Germinal center (tissue), 1 donor: ENCODE measurements at regions not wholly inside any gene's neighbourhood (a gene's known extent, or its start where the extent isn't known, plus 50 kb on each side); places are given as distances from the start of the nearest gene placed in this dataset.
"Not testable (repeated sequence)": the region's sequence is repeated elsewhere in the genome, so short reads cannot be mapped to it uniquely, and the experiment has no call there.

Experiments
- DNase-seq: peaks from one replicate; pipeline ENCODE4 v3.0.0; 2012; ENCODE audit warnings: mixed read lengths, low spot score

DNA sequence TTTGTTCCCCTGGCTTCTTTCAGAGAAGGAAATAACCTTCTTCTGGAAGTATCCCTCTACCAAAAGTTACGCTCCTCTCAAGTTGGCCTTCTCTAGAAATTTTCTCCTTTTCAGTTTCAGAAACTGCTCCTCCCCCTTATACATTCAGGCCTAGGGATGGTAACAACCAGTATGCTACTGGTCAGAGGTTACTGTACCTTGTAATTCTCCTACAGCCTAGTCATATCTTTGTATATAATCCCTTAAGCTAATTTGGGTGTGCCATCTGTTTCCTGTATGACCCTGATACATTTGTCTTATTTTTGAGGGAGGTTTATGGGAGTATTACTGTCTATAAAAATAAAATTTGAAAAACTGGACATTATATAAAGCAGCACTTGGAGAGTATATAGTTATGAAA, 98.0 kb upstream of the NOTCH2NLA start:
- not testable (repeated sequence) for DNase-seq

DNA sequence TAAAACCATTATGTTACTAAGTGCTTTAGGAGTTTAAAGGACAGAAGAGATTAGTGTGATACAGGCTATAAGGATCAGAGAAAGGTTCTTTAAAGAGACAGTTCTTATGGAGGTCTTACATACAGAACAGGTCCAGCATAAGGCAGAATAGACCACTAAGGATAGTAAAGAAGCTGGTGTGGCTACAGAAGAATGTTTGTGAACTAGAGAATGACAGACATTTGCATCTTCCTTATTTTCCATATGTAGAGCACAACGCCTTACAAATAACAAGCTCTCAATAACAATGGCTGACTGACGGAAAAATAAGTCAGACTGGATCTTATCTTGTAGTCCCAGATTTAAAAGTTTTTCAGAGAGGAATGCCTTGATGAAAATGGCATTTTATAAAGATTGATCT, 95.6 kb upstream of the NOTCH2NLA start:
- DNase-seq: not testable (repeated sequence)

DNA sequence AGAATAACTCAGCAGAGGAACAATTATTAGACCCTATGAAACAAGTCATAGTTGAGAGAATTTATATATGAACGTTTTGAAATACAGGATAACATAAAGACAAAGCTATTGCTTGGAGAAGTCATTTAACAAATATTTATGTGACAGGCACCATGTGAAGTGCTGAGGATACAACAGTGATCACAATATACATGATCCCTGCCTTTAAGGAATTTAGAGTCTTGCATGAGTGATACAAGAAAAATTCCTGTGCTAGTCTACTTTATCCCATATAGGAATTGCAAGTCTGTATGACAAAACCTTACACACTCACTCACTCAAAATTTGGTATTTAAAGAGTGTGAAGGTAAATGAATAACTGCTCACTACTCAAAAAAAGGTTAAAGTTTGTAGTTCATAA, 94.5 kb upstream of the NOTCH2NLA start:
- not testable (repeated sequence) for DNase-seq

DNA sequence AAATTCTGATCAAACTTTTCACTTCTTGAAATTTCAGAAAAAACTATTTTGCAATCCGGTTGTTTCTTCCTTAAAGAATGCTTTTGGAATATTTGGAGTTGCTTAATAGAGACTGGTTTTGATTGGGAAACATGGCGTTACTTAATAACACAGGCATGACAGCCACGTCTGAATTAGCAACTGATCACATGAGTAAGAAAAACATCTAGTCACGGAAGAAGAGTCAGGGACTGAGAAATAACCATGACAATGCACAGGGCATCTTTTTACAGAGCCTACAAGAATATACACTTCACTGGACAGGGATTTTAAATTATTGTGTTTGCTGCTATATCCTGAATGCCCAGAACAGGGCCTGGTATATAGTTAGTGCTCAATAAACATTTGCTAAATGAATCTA, 94.1 kb upstream of the NOTCH2NLA start:
- not testable (repeated sequence) for DNase-seq

DNA sequence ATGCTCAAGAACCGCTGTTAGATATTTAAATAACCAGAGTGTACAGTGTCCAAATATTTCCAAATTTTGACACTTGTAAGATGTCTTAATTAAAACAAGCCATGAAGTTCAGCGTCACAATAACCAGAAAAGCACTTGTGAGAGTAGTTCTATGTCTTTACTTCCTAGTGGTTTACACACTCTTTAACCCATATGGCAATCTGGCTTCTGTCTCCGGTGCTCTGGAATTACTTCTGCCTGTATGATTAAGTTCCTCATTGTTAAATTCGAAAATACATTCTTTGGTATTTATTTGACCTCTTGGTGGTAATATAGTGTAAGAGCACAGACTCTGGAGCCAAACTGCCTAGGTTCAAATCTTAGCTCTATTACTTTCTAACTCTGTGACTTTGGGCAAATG, 89.9 kb upstream of the NOTCH2NLA start:
- DNase-seq: not testable (repeated sequence)

DNA sequence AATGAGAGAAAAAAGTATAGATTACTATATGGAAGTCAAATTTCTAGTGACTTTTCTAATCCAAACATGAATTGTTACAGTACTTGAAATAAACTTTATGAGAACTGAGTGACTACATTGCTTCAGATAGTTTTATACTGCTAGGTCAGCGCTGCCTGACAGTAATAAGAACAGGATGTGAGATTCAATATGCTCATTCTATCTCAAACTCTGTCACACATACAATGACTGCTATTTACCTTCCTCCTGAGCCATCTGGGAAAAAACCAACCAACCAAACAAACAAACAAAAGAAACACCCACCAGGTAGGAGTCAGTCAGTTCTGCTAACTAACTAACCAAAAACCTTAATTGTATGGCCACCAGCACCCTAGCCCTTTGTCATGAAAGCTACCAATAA, 89.0 kb upstream of the NOTCH2NLA start:
- DNase-seq: not testable (repeated sequence)

DNA sequence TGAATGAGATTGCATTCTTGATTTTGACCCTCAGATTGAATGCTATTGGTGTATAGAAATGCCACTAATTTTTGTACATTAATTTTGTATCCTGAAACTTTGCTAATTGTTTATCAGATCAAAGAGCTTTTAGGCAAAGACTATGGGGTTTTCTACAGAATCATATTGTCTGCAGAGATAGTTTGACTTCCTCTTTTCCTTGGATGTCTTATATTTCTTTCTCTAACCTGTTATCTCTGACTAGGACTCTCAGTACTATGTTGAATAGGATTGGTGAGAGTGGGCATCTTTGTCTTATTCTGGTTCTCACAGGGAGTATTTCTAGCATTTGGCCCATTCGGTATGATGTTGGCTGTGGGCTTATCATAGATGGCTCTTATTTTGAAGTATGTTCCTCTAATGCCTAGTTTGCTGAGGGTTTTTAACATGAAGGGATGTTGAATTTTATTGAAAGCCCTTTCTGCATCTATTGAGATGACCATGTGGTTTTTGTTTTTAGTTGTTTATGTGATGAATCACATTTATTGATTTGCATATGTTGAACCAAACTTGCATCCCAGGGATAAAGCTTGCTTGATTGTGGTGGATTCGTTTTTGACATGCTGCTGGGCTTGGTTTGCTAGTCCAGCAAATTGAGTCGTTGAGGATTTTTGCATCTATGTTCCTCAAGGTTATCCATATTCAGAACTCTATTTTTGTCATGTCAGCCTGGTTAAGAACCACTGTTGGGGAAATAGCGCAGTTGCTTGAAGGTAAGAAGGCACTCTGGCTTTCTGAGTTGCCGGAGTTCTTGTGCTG, 85.8 kb upstream of the NOTCH2NLA start:
- not testable (repeated sequence) for DNase-seq

DNA sequence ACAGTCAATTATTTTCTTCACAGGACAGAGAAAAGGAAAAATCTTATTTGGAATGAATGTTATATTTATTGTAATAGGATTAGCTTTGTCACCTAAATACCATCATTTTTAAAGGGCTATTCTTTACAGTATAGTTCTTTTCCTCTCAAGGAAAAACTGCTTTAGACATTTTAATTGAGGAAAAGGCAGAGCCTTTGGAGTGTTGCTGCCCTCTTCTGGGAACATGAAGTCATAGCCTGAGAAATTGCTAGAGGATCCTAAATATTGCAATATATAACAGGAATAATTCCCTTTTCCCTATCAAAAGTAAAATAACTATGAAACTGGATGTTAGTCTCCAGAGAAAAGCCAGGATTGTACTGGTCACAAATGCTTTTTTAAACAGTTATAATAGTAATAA, 81.8 kb upstream of the NOTCH2NLA start:
- DNase-seq: not testable (repeated sequence)

DNA sequence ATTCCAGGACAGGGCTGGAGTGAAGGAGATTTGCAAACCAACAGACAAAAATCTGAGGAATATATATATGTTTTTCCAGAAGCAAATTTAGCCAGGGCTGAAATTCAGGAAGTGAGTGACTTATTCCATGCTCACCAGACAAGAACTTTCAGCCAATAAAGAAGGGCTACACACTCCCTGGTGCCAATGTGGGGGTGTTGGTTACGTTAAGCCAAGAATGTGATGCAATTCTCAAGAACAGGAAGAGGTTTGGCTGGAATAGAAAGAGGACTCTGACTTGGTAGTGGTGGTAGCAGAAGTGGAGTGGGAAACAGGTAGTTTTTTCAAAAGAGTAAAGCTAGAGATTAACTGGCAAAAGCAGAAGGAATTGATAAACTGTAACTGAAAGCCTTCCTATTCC, 80.6 kb upstream of the NOTCH2NLA start:
- not testable (repeated sequence) for DNase-seq

DNA sequence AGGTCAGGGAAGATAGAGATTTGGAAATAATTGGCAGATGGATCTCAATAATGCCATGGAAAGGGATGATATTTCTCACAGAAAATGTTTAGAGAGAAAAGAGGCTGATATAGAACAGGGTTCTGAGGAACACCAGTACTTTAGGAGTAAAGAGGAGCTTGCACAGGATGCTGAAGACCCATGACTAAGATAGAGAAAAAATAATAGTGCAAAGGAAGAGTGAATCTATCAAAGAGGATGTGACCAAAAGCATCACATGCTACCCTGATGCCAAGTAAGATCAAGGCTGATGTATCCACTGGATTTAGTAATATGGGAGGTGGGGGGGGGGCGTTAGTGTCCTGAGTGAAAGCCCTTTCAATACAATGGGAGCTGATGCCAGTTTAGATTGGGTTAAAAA, 80.1 kb upstream of the NOTCH2NLA start:
- not testable (repeated sequence) for DNase-seq

DNA sequence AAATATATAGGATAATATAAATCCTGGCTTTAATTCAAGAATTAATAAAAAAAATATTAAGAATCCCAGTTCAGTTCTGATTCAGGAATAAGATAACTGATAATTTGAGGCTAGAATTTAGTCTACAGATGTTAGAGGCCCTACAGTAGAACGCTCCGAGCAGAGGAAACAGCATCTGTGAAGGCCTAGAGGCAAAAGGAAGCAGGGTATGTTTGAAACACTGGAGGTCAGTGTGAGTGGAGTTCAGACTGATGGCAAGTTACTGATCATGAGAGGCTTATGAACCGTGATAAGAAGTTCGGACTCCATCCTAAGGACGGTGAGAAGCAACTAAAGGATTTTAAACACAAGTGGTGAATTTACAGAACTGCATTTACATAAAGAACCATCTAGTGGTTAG, 79.3 kb upstream of the NOTCH2NLA start:
- DNase-seq: not testable (repeated sequence)

DNA sequence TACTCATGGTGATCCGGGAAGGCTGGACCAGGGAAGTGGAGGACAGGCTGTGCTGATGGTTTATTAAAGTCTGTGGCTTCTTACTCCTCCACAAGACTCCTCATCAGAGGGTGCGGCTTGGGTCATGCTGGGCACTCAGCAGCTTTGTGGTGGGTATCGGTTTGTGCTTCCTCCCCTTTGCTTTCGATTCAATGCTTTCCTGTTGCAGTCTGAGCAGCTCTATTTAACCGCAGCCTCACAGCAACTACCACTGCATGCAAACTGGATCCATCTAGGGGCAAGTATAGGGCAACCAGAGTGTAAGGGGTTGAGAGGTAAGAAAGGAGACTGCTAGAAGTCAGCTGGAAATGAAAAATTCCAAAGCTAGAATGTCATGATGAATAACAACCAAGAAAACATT, 78.8 kb upstream of the NOTCH2NLA start:
- DNase-seq: not testable (repeated sequence)

DNA sequence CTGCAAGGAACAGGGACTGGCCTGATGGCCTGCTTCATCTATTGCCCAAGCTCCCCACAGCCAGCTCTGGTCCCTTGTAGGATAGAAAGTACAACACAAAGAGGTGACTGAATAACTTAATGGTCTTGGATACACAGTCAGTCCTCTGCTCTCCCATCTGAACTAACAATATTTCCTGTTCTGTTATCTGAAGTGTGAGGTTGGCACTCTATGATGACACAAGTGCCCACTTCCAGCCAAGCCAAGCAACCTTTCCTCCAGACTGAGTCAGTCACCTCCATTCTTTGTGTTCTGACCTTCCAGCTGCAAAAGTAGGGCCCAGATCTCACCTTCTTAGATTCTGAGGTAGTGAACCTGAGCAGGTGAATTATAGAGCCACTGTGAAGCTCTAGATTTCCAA, 77.8 kb upstream of the NOTCH2NLA start:
- DNase-seq: not testable (repeated sequence)

DNA sequence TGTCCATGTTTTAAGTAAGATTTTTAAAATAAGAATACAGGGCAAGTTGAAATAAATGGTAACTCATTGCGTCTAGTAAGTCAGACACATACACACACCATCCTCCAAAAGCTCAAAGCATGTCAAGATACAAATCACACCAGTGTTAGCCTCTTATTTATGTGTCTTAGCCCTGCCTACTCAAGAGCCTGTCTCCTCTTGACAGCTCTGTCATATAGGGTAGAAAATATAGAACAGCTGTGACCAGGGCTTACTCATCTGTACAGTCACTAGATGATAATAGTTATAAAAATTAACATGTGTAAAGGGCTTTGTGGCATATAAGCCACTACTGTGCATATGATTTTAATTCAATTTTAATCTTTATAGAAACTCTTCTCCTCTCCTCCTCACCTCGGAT, 76.6 kb upstream of the NOTCH2NLA start:
- not testable (repeated sequence) for DNase-seq

DNA sequence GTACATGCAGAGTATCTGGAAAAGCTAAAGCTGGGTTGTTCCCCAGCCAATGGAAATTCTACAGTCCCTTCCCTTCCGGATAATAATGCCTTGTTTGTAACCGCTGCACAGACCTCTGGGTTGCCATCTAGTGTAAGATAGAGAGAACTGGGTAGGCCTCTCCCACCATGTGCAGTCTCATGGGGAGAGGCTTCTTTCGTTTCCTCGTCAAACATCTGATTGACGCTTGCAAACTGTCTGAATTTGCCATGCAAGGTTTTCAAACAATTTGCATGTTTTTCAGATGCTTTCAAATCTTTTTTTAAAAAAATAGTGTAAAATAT, 69.7 kb upstream of the NOTCH2NLA start:
- DNase-seq: not testable (repeated sequence)

DNA sequence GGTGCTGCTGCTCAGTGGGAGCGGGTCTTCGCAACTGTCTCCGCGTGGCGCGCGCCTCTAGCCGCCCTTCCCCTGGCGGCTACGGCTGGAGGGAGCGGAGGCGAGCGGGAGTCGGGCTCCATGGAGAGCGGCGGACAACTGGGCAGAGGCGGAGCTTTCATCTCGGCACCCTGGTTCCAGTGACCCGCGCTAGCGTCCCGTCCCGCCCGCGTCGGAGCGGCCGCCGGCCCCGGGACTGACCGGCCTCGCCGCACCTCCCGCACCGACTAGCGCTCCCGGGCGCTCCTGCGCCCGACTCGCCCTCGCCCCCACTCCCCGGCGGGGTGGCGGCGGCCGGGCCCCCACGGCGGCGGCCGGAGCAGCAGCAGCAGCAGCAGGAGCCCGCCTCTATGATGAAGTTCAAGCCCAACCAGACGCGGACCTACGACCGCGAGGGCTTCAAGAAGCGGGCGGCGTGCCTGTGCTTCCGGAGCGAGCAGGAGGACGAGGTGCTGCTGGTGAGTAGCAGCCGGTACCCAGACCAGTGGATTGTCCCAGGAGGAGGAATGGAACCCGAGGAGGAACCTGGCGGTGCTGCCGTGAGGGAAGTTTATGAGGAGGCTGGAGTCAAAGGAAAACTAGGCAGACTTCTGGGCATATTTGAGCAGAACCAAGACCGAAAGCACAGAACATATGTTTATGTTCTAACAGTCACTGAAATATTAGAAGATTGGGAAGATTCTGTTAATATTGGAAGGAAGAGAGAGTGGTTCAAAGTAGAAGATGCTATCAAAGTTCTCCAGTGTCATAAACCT, 69.2 kb upstream of the NOTCH2NLA start:
- not testable (repeated sequence) for DNase-seq

DNA sequence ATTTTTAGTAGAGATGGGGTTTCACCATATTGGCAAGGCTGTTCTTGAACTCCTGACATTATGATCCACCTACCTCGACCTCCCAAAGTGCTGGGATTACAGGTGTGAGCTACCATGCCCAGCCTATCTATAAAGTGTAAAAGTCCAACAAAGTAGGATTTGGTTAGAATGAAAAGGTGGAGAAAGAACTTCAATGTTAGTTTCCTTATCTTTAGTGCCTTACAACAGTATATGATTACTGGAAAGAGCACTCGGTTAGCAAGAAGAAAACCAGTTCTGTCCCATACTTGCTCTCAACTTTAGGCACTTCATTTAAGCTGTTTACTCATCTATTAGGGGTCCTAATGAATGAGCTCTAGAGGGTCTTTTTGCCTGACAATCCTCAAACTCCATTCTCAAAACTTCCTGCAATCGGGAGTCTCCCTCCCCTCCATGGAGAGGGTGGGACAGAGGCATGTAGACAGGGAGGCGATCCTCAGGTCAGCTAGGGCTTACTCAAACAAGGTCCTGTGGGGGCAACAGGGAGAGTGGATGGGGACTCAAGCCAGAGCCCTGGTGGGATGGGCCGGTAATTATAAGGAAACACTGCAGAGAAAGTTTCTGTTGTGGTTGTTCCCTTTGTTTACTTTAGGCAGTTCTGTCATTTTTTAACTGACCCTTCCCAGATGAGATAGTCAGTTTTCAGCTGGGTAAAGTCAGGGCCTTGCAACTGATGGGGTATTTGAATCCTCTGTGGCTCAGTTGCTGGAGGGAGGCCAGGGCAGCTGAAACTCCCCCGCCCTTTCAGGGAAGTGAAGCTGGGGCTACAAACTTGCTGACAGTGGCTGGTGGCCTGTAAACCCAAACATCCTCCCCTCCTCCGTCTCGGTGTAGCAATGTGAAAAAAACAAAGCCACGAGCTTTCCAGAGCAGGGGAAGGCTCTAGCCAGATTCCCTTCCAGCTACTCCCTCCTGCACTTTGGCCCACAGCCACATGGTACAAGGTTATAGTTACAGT, 64.4 kb upstream of the NOTCH2NLA start:
- not testable (repeated sequence) for DNase-seq

DNA sequence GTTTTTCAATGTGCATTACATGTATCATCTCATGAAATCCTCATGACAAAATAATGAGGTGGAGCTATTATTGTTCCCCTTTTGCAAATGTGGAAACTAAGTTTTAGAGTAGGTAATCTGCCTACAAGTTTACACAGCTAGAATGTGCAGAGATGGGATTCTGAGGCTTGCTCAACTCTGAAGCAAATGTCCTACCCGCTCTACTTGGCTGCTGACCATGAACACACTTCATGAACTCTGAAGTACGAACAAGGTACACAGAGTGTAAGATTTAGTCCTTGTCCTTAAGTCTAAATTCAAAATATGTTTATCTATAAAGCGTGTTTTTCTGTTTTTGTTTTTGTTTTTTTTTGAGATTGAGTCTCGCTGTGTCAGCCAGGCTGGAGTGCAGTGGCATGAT, 63.6 kb upstream of the NOTCH2NLA start:
- DNase-seq: not testable (repeated sequence)

DNA sequence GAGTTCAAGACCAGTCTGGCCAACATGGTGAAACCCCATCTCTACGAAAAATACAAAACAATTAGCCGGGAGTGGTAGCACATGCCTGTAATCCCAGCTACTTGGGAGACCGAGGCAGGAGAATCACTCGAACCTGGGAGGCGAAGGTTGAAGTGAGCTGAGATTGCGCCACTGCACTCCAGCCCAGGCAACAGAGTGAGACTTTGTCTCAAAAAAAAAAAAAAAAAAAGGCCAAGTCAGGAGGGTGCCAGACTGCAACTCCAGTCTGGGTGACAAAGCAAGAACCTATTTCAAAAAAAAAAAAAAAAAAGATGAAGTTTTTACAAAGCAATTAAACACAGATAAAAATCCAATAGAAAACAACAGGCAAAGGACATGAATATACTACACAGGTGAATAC, 59.1 kb upstream of the NOTCH2NLA start:
- DNase-seq: not testable (repeated sequence)

DNA sequence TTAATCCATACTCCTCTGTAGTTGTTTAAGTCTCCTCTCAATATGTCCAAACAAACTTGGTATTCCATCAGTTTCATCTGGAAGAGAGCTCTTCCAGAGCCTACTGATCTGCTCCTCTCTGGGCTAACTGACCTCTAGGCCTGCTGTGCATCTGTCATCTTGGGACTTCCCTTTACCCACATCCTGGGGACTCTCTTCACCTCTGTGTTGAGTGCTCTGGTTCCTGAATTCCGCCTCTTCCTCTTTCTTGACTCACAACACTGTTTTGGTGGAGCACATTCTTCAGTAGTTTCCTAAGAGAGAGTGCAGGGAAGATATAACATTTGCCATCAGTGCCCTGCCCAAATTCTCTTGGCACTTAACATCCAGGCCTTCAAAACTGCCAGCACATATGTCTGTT, 55.9 kb upstream of the NOTCH2NLA start:
- not testable (repeated sequence) for DNase-seq

DNA sequence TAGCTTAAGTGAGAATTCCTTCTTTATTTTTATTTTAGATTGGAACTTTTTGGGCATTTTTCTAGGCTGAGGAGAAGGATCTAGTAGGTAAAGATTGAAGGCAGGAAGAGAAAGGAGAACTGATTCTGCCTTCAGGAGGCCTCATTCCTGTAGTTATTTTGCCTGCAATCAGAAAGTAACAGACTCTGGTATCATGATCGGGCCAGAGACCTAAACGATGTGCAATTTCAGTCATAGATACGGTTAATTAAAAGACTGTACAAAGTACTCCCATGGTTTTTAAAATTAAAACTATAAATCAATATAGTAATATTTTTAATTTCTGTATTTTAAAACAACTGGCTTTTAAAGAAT, 54.7 kb upstream of the NOTCH2NLA start:
- not testable (repeated sequence) for DNase-seq
